HUDEP-2 (cell line): ENCODE measurements at regions not wholly inside any gene's neighbourhood (a gene's known extent, or its start where the extent isn't known, plus 50 kb on each side); places are given as distances from the start of the nearest gene placed in this dataset.

Experiments used
- DNase-seq, 76 experiments: peaks; one replicate each; lab custom pipeline; 2025; ENCODE audit not compliant: unreplicated experiment in 76 of 76; lab: John Stamatoyannopoulos, UW

- no peak for DNase-seq
Observed at GRCh38 chr3:31438742-31439141, 94.0 kb upstream of the STT3B start.

GRCh38 chr3:31439890-31440750 is 92.6 kb upstream of the STT3B start:
- DNase-seq = no peak

- DNase-seq = no peak
Observed at GRCh38 chr3:31440878-31441277, 91.8 kb upstream of the STT3B start.

- DNase-seq = no peak
Observed at GRCh38 chr3:31442755-31443154, 90.0 kb upstream of the STT3B start.

- DNase-seq = no peak
Observed at GRCh38 chr3:31444220-31445142, 88.2 kb upstream of the STT3B start.

- no peak for DNase-seq
Observed at GRCh38 chr3:31445701-31446100, 87.0 kb upstream of the STT3B start.

- peak in 10 of 76 experiments; percentile 1 to 39 (median 6) for DNase-seq
Observed at GRCh38 chr3:31448035-31448881, 84.5 kb upstream of the STT3B start.

- no peak for DNase-seq
Observed at GRCh38 chr3:31448882-31449243, 83.9 kb upstream of the STT3B start.

GRCh38 chr3:31449318-31449717 is 83.4 kb upstream of the STT3B start:
- no peak for DNase-seq

- DNase-seq = no peak
Observed at GRCh38 chr3:31450345-31450744, 82.4 kb upstream of the STT3B start.

- DNase-seq = no peak
Observed at GRCh38 chr3:31452495-31453106, 80.1 kb upstream of the STT3B start.

- DNase-seq = no peak
Observed at GRCh38 chr3:31453430-31453829, 79.3 kb upstream of the STT3B start.

- DNase-seq = no peak
Observed at GRCh38 chr3:31455524-31455923, 77.2 kb upstream of the STT3B start.

- DNase-seq = no peak
Observed at GRCh38 chr3:31456373-31456772, 76.4 kb upstream of the STT3B start.

- no peak for DNase-seq
Observed at GRCh38 chr3:31461426-31461825, 71.3 kb upstream of the STT3B start.

- peak in 1 of 76 experiments; percentile 9 for DNase-seq
Observed at GRCh38 chr3:31462050-31462569, 70.6 kb upstream of the STT3B start.

GRCh38 chr3:31465999-31466398 is 66.7 kb upstream of the STT3B start:
- DNase-seq = no peak

- no peak for DNase-seq
Observed at GRCh38 chr3:31466866-31467265, 65.9 kb upstream of the STT3B start.

- DNase-seq = no peak
Observed at GRCh38 chr3:31468433-31468832, 64.3 kb upstream of the STT3B start.

- DNase-seq = no peak
Observed at GRCh38 chr3:31469385-31469784, 63.3 kb upstream of the STT3B start.
